Right cardiac atrium (tissue), 5 donors: ENCODE measurements at regions not wholly inside any gene's neighbourhood (a gene's known extent, or its start where the extent isn't known, plus 50 kb on each side); places are given as distances from the start of the nearest gene placed in this dataset.
"Not testable (repeated sequence)": the region's sequence is repeated elsewhere in the genome, so short reads cannot be mapped to it uniquely, and the experiment has no call there.

ENCODE experiments used
- ATAC-seq, 2 donors: fragments of 200-7000 bp; cut with Tn5 transposase; one replicate each; pipeline versions ENCODE4 v1.8.0 to v1.9.1; 2020; ENCODE audit warnings: moderate library complexity in 2 of 2, mild to moderate bottlenecking in 1 of 2
- DNase-seq, 3 donors: peaks; one replicate each; pipeline ENCODE4 v3.0.0-alpha.2; 2020
- H3K27ac ChIP-seq: one replicate; pipeline ENCODE4 v1.5.1; 2013; ENCODE audit warnings: mild to moderate bottlenecking, low read length, control low read depth, moderate library complexity
- H3K27me3 ChIP-seq: one replicate; pipeline ENCODE4 v1.6.1; 2013; ENCODE audit not compliant: control insufficient read depth, insufficient read depth
- H3K4me1 ChIP-seq: one replicate; pipeline ENCODE4 v1.6.1; 2013; ENCODE audit warnings: low read length; ENCODE audit not compliant: control insufficient read depth, insufficient read depth
- H3K4me3 ChIP-seq: one replicate; pipeline ENCODE4 v1.5.1; 2013; ENCODE audit warnings: low read length, control low read depth
- H3K9me3 ChIP-seq: one replicate; pipeline ENCODE4 v1.6.1; 2013; ENCODE audit warnings: low read length; ENCODE audit not compliant: control insufficient read depth
- WGBS: extraction: QIAGEN DNeasy Blood & Tissue Kit; methylation state at CpG from one replicate; pipeline ENCODE4 v1.1.7; 2013; 5-methylcytosine and 5-hydroxymethylcytosine counted together
- intact Hi-C, 4 donors: fragments of 100-400 bp; cut with DNase I; formaldehyde crosslinking; loops; one replicate each; pipeline versions ENCODE4 v1.11.0 to v1.14.0; 2022 to 2023
- donor health status: healthy with polysubstance abuse.
- donor health status: DM: no; HTN: yes; CAD: no.
- donor health status: DM: no; HTN: no; CAD: no.
- donor health status: DM: no; HTN: yes; CAD: no; lungs with severe emphysema.
- donor health status: DM: yes; HTN: yes; CAD: no.

- WGBS = 73% methylated on average over 4 of the region's 11 CpGs
- intact Hi-C loops, ATAC-seq, H3K4me1 ChIP-seq, H3K4me3 ChIP-seq, H3K27ac ChIP-seq, H3K27me3 ChIP-seq, H3K9me3 ChIP-seq: not testable (repeated sequence)
- DNase-seq = peak in 1 of 3 donors; percentile 16
Observed at GRCh38 chr14:19511055-19511454, 76.9 kb upstream of the POTEG start.

DNA sequence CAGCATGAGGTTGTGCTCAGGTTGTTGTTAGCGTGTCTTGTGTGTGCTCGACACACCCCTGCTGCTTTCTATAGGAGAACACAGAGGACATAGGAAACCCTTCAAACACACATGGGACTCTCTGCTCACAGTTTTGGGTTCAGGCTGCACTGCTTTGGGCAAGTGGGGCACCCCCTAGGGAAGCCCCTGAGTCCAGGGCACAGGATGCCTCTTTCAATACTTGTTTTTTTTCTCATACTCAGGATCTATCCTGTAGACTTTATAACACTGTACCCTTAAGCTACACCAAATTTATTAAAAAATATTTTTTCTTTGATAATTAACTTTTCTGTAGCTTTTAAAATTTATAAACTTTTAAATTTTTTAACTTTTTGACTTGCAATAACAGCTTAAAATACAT, 55.3 kb upstream of the POTEG start:
- WGBS = 82% methylated on average over 2 of the region's 2 CpGs
- H3K27ac ChIP-seq, H3K4me3 ChIP-seq, intact Hi-C loops, H3K9me3 ChIP-seq, H3K27me3 ChIP-seq, H3K4me1 ChIP-seq, DNase-seq, ATAC-seq: not testable (repeated sequence)

- H3K4me3 ChIP-seq, H3K9me3 ChIP-seq, ATAC-seq, H3K27ac ChIP-seq, intact Hi-C loops, H3K27me3 ChIP-seq, H3K4me1 ChIP-seq: not testable (repeated sequence)
- DNase-seq = peak in 2 of 3 donors; percentile 0 to 2
- 86% methylated on average over 2 of the region's 3 CpGs for WGBS
Observed at GRCh38 chr14:19488457-19488856, 54.3 kb upstream of the POTEG start.

DNA sequence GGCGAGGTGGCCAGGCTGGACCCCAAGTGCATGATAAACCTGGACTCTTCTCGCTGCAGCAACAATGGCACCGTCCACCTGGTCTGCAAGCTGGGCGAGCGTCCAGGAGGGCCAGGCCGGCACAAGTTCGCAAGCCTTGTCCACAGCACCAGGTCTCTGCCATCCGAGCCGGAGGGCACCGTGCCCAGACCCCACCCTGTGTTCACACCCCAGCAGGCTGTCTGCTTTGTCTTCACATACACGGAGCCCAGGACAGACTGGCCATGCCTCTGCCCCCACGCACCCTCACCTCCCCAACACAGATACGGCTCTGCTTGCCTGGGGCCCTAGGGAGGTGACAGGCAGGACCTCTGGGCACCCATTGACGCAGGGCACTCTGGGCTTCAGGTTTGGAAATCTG, 53.5 kb upstream of the POTEG start:
- no CpG with 5 or more reads among the region's 14 CpGs for WGBS
- intact Hi-C loops = not testable (repeated sequence)
- peak; percentile 32 to 41 for ATAC-seq

DNA sequence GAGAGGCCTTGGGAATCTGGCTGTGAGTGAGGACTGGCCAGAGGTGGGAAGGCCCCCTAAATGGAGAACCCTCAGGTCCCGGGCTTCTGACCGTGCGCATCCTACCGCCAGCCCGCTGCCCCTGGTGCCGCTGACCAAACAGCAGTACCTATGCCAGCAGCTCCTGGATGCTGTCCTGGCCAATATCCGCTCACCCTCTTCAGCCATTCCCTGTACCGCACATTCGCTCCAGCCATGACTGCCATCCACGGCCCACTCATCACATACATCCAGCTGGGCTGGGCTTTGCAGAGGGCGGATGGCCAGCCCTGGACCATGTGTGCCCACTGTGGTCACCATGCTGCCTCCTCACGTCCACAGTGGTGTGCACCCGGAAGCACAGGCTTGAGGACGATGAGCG, 53.1 kb upstream of the POTEG start:
- DNase-seq (peak in 2 of 3 donors; percentile 3 to 15), ATAC-seq (peak; percentile 23 to 42)
- H3K9me3 ChIP-seq, H3K4me3 ChIP-seq, H3K27me3 ChIP-seq, H3K4me1 ChIP-seq, intact Hi-C loops, H3K27ac ChIP-seq: not testable (repeated sequence)
- WGBS = 92% methylated on average over 10 of the region's 15 CpGs

More for the DNA sequence above, 53.5 kb upstream of the POTEG start:
- H3K4me3 ChIP-seq, H3K4me1 ChIP-seq, DNase-seq, H3K9me3 ChIP-seq, H3K27ac ChIP-seq, H3K27me3 ChIP-seq: not testable (repeated sequence)

DNA sequence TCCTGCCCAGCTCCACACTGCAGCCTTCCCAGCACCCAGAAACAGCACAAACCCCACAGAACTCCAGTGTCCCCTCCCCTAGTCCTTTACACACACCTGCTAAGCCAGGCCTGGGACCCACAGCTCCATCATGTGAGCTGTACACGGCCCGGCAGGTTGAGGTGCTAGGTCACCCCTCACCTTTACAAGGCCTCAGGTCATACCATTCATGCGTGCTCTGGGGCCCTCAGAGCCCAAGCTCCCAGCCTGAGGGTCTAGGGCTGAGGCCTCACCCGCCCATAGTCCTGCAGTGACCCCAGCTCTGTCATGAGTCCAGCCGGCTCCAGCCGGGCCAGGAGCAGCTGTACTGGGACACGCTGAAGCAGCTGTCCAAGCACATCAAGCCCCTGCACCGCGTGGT, 51.2 kb upstream of the POTEG start:
- H3K4me3 ChIP-seq = not testable (repeated sequence)
- 84% methylated on average over 4 of the region's 9 CpGs for WGBS
- peak in 2 of 3 donors; percentile 10 to 11 for DNase-seq

More for the DNA sequence above, 51.2 kb upstream of the POTEG start:
- H3K27me3 ChIP-seq, H3K9me3 ChIP-seq, H3K4me1 ChIP-seq, H3K27ac ChIP-seq, intact Hi-C loops: not testable (repeated sequence)
- ATAC-seq = peak; percentile 4 to 49
